IMR-90 (cell line): ENCODE measurements at regions not wholly inside any gene's neighbourhood (a gene's known extent, or its start where the extent isn't known, plus 50 kb on each side); places are given as distances from the start of the nearest gene placed in this dataset.

Source experiments
- ATAC-seq: fragments of 200-7000 bp; cut with Tn5 transposase; 2 replicates; pipeline ENCODE4 v1.9.1; 2020; ENCODE audit warnings: low read depth, mild to moderate bottlenecking, moderate library complexity
- BruUV-seq: library from RNA; stranded (reverse); fragments of 400-500 nt; replicated peaks from 2 replicates; lab custom pipeline; 2021; lab: Mats Ljungman, UMichigan
- CTCF ChIA-PET: fragments of 300-600 bp; formaldehyde crosslinking; extraction: SDS; loops from one replicate; lab custom pipeline; 2021; ENCODE audit warnings: antibody characterized with exemption; lab: Yijun Ruan, JAX
- POLR2A ChIA-PET: fragments of 300-600 bp; sonication (Branson Sonifier 250); formaldehyde crosslinking; loops from one replicate; lab custom pipeline; 2022; ENCODE audit warnings: antibody characterized with exemption; ENCODE audit not compliant: unreplicated experiment; lab: Charles Lee
- DNase-seq: peaks from one replicate; pipeline ENCODE4 v3.0.0; 2013
- H2AFZ ChIP-seq: replicated peaks from 2 replicates; pipeline ENCODE3; 2013; ENCODE audit warnings: low read length, mild to moderate bottlenecking; ENCODE audit not compliant: poor library complexity
- H2AK5ac ChIP-seq: 2 replicates; pipeline ENCODE4 v1.6.1; 2013; ENCODE audit warnings: low read depth, low read length, inconsistent platforms
- H2AK9ac ChIP-seq: replicated peaks from 2 replicates; pipeline ENCODE3; 2013; ENCODE audit warnings: mild to moderate bottlenecking, low read depth, low read length, moderate library complexity; ENCODE audit not compliant: poor library complexity
- H2BK120ac ChIP-seq: 2 replicates; pipeline ENCODE4 v1.6.1; 2013; ENCODE audit warnings: low read depth, low read length, inconsistent platforms
- H2BK15ac ChIP-seq: 3 replicates; pipeline ENCODE4 v1.6.1; 2013; ENCODE audit warnings: low read depth, low read length, inconsistent platforms
- H2BK20ac ChIP-seq: 2 replicates; pipeline ENCODE4 v1.6.1; 2013; ENCODE audit warnings: low read depth, mild to moderate bottlenecking, inconsistent platforms, low read length, moderate library complexity
- H2BK5ac ChIP-seq: 2 replicates; pipeline ENCODE4 v1.6.1; 2013; ENCODE audit warnings: mild to moderate bottlenecking, low read depth, low read length, inconsistent platforms; ENCODE audit not compliant: poor library complexity, severe bottlenecking
- H3K14ac ChIP-seq: replicated peaks from 2 replicates; pipeline ENCODE4 v1.6.1; 2013; ENCODE audit warnings: low read depth, low read length, inconsistent platforms
- H3K18ac ChIP-seq: 2 replicates; pipeline ENCODE4 v1.6.1; 2013; ENCODE audit warnings: low read depth, low read length, control low read depth
- H3K23ac ChIP-seq: 2 replicates; pipeline ENCODE4 v1.6.1; 2013; ENCODE audit warnings: low read depth, low read length, inconsistent platforms
- H3K27ac ChIP-seq: 2 replicates; pipeline ENCODE4 v1.5.1; 2013; ENCODE audit warnings: mild to moderate bottlenecking, control low read depth, low read length; ENCODE audit not compliant: insufficient read depth
- H3K27me3 ChIP-seq: 2 replicates; pipeline ENCODE4 v1.6.1; 2013; ENCODE audit warnings: low read length; ENCODE audit not compliant: control insufficient read depth, insufficient read depth
- H3K36me3 ChIP-seq: 2 replicates; pipeline ENCODE4 v1.6.1; 2013; ENCODE audit warnings: low read length, mixed read lengths; ENCODE audit not compliant: control insufficient read depth, insufficient read depth
- H3K4ac ChIP-seq: 2 replicates; pipeline ENCODE4 v1.6.1; 2013; ENCODE audit warnings: low read depth, low read length, inconsistent platforms
- H3K4me1 ChIP-seq: 2 replicates; pipeline ENCODE4 v1.6.1; 2013; ENCODE audit warnings: low read length, mixed read lengths; ENCODE audit not compliant: control insufficient read depth, insufficient read depth
- H3K4me2 ChIP-seq: 2 replicates; pipeline ENCODE4 v1.6.1; 2013; ENCODE audit warnings: low read depth, mild to moderate bottlenecking, control low read depth, low read length, moderate library complexity
- H3K4me3 ChIP-seq: 2 replicates; pipeline ENCODE4 v1.5.1; 2013; ENCODE audit warnings: low read depth, mild to moderate bottlenecking, control low read depth, low read length, moderate library complexity; ENCODE audit not compliant: insufficient read depth
- H3K56ac ChIP-seq: 2 replicates; pipeline ENCODE4 v1.6.1; 2013; ENCODE audit warnings: low read length, inconsistent platforms; ENCODE audit not compliant: insufficient read depth; ENCODE audit errors: extremely low read depth
- H3K79me1 ChIP-seq, 2 experiments: 2 replicates each; pipeline ENCODE4 v1.6.1; 2013; ENCODE audit warnings: low read length in 2 of 2, inconsistent platforms in 1 of 2, low read depth in 1 of 2
- H3K9ac ChIP-seq: 2 replicates; pipeline ENCODE4 v1.6.1; 2013; ENCODE audit warnings: low read depth, low read length, control low read depth
- H3K9me1 ChIP-seq: 2 replicates; pipeline ENCODE4 v1.6.1; 2013; ENCODE audit warnings: low read length, inconsistent platforms; ENCODE audit not compliant: insufficient read depth
- H3K9me3 ChIP-seq: 2 replicates; pipeline ENCODE4 v1.6.1; 2013; ENCODE audit warnings: low read length; ENCODE audit not compliant: control insufficient read depth, insufficient read depth
- H4K20me1 ChIP-seq: 2 replicates; pipeline ENCODE4 v1.6.1; 2013; ENCODE audit warnings: low read length, inconsistent platforms; ENCODE audit not compliant: insufficient read depth
- H4K5ac ChIP-seq: 2 replicates; pipeline ENCODE4 v1.6.1; 2013; ENCODE audit warnings: mild to moderate bottlenecking, low read depth, low read length, control low read depth
- H4K8ac ChIP-seq, 2 experiments: 2 replicates each; pipeline ENCODE4 v1.6.1; 2013; ENCODE audit warnings: low read depth in 2 of 2, low read length in 2 of 2, control low read depth in 1 of 2, inconsistent platforms in 1 of 2
- H4K91ac ChIP-seq: 2 replicates; pipeline ENCODE4 v1.6.1; 2013; ENCODE audit warnings: low read depth, low read length, inconsistent platforms; ENCODE audit not compliant: insufficient read depth
- CHD1 ChIP-seq: IDR thresholded peaks from 2 replicates; pipeline ENCODE4 v1.6.1; 2012; ENCODE audit warnings: low read depth, low read length, improper control_type of control experiment
- ELK1 ChIP-seq: fragments of 150-350 bp; IDR thresholded peaks from 2 replicates; pipeline ENCODE4 v1.6.1; 2016; ENCODE audit warnings: low read depth, mild to moderate bottlenecking, low read length, moderate library complexity, borderline replicate concordance
- MAFK ChIP-seq: IDR thresholded peaks from 2 replicates; pipeline ENCODE4 v1.6.1; 2012; ENCODE audit warnings: low read depth, low read length, improper control_type of control experiment
- WGBS, 2 experiments: methylation state at CpG; one replicate each; pipeline versions ENCODE4 v1.1.5 to v1.1.7; 2013; ENCODE audit warnings: missing lambda C conversion rate in 2 of 2; ENCODE audit not compliant: insufficient read length in 1 of 2; ENCODE audit errors: extremely low coverage in 2 of 2; 5-methylcytosine and 5-hydroxymethylcytosine counted together
- dilution Hi-C: fragments of 300-500 bp; cut with HindIII; formaldehyde crosslinking; loops from one replicate; pipeline ENCODE4 v1.14.3; 2018; ENCODE audit warnings: low sequenced_read_pairs; ENCODE audit not compliant: unreplicated experiment
- in situ Hi-C: fragments of 300-500 bp; cut with MboI; formaldehyde crosslinking; loops from 3 replicates; pipeline ENCODE4 v1.14.3; 2019; ENCODE audit warnings: low sequenced_read_pairs, inconsistent platforms, mixed read lengths
- intact Hi-C: fragments of 100-400 bp; cut with micrococcal nuclease; formaldehyde crosslinking; loops from 2 replicates; pipeline ENCODE4 v1.10.0; 2022

- H3K4me1 ChIP-seq = no peaks in the 10 kb centered on the region
- ATAC-seq (no peak), DNase-seq (no peak)
- peaks cover 22% of the 10 kb centered on the region for H3K9me3 ChIP-seq
- H3K56ac ChIP-seq = no peak overlapping the region
- H2AK5ac ChIP-seq = no peak overlapping the region
- H3K9ac ChIP-seq = no peak overlapping the region
- no peak overlapping the region for H4K5ac ChIP-seq
- in situ Hi-C loops (no loop called here), intact Hi-C loops (no loop called here), dilution Hi-C loops (no loop called here)
- no peaks in the 10 kb centered on the region for H3K9me1 ChIP-seq
- no peak overlapping the region for H3K4ac ChIP-seq
- no peak for TF ChIP-seq CHD1
- TF ChIP-seq MAFK = no peak
- TF ChIP-seq ELK1 = no peak
- H3K79me1 ChIP-seq = no peaks in the 10 kb centered on the region
- H3K4me2 ChIP-seq = no peak overlapping the region
- no peak overlapping the region for H2AK9ac ChIP-seq
- H2BK5ac ChIP-seq = no peak overlapping the region
- no peak overlapping the region for H3K27ac ChIP-seq
- no peak overlapping the region for H2BK120ac ChIP-seq
- H3K14ac ChIP-seq = no peak overlapping the region
- no peak overlapping the region for H3K4me3 ChIP-seq
- no peak overlapping the region for H2BK15ac ChIP-seq
- H3K23ac ChIP-seq = no peak overlapping the region
- no peaks in the 10 kb centered on the region for H3K27me3 ChIP-seq
- no peak overlapping the region for H4K91ac ChIP-seq
- ChIA-PET CTCF (no interaction called here), POLR2A (no interaction called here)
- H3K36me3 ChIP-seq = no peaks in the 10 kb centered on the region
- no CpG with 5 or more reads among the region's 4 CpGs for WGBS, 2 experiments
- no peak overlapping the region for H3K18ac ChIP-seq
- H4K20me1 ChIP-seq = no peaks in the 10 kb centered on the region
- no peak overlapping the region for H2AFZ ChIP-seq
- no peak overlapping the region for H2BK20ac ChIP-seq
- H4K8ac ChIP-seq = no peak overlapping the region
- BruUV-seq = no TSS peak
These were observed 162.3 kb downstream of the PAX1 start for GRCh38 chr20:21867811-21868210.
